ENCODE measurements at regions not wholly inside any gene's neighbourhood (a gene's known extent, or its start where the extent isn't known, plus 50 kb on each side); places are given as distances from the start of the nearest gene placed in this dataset.
A peak's percentile ranks its signal among the peaks of the same experiment; 100 is the strongest.

DNA sequence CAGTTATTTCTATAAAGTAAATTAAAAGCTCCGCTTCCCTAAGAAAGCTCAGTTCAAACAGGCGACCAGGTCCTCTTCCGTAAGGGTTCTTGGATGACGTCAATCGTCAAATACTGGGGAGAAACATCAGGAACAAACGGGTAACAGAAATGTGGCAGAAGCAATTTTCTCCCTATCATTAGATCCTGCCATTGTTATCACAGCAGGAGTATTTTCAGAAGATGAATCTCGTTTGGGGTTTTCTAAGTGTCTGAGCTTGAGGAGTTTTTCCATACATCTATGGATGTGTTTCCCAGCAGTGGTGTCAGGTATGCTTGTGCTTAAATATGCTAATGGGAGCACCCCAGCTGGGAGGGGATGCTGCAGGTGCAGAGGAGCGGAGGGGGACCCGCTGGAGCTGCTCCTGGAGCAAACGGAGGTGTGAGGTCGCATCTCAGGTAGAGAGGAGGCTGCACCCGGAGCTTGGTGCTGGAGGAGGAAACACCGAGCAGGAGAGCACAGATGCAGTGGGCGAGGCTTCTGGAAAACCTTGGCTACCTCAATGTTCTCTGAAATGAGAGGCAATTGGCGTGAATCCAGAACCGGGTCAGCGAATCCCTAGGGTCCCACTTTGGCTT lies 795.5 kb downstream of the AACS start:
- Mint-ChIP-seq H3K36me3 (ENCODE audit: insufficient read depth in 1 of 3, low read depth in 3 of 3) (peaks cover 4 to 18% (median 9%) of the 10 kb centered on the region in 3 experiments; a peak in 6 of 7 replicates), H3K4me3 (peak overlapping the region in 1 of 2 experiments; percentile 29; a peak in 1 of 5 replicates), H3K27ac (no peak overlapping the region), H3K9me3 (peaks cover 21 to 27% of the 10 kb centered on the region in 2 experiments), H3K4me1 (peaks cover 14% of the 10 kb centered on the region in 2 experiments), H3K27me3 (ENCODE audit: low read depth) (peaks cover 3% of the 10 kb centered on the region)
- TF ChIP-seq, protein P1, sequence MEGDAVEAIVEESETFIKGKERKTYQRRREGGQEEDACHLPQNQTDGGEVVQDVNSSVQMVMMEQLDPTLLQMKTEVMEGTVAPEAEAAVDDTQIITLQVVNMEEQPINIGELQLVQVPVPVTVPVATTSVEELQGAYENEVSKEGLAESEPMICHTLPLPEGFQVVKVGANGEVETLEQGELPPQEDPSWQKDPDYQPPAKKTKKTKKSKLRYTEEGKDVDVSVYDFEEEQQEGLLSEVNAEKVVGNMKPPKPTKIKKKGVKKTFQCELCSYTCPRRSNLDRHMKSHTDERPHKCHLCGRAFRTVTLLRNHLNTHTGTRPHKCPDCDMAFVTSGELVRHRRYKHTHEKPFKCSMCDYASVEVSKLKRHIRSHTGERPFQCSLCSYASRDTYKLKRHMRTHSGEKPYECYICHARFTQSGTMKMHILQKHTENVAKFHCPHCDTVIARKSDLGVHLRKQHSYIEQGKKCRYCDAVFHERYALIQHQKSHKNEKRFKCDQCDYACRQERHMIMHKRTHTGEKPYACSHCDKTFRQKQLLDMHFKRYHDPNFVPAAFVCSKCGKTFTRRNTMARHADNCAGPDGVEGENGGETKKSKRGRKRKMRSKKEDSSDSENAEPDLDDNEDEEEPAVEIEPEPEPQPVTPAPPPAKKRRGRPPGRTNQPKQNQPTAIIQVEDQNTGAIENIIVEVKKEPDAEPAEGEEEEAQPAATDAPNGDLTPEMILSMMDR (conservative IDR thresholded peaks at IDR 0.05), result no peak
- no peak for DNase-seq
- Histone ChIP-seq H3K4me2 (ENCODE audit: insufficient read depth, insufficient read length, low read length) (no peak overlapping the region), H2BK15ac (ENCODE audit: low read depth, low read length) (no peak overlapping the region), H3K9ac (ENCODE audit: extremely low read depth, insufficient read length, low read length) (no peak overlapping the region), H3K9me3 (ENCODE audit: control insufficient read depth, low read depth, low read length) (no peaks in the 10 kb centered on the region), H3K4ac (ENCODE audit: low read depth, low read length) (no peak overlapping the region), H3K27ac (ENCODE audit: insufficient read length, low read depth, low read length) (no peak overlapping the region), H4K91ac (ENCODE audit: insufficient read length, low read depth, low read length) (no peak overlapping the region), H4K8ac (replicated peaks; ENCODE audit: insufficient read length, low read depth, low read length) (no peak overlapping the region), H3K56ac (ENCODE audit: insufficient read length, low read depth, low read length) (no peak overlapping the region), H4K20me1 (ENCODE audit: control insufficient read depth, insufficient read depth, insufficient read length) (no peaks in the 10 kb centered on the region), H2BK12ac (ENCODE audit: insufficient read length, low read depth, low read length) (no peak overlapping the region), H2BK120ac (ENCODE audit: low read depth, low read length, poor library complexity, severe bottlenecking) (no peak overlapping the region), H3K23ac (ENCODE audit: insufficient read length, low read depth, low read length) (no peak overlapping the region), H3K23me2 (ENCODE audit: insufficient read length, low read depth, low read length, poor library complexity, severe bottlenecking) (no peaks in the 10 kb centered on the region), H2BK5ac (ENCODE audit: insufficient read length, low read length) (no peak overlapping the region), H3K18ac (ENCODE audit: insufficient read length, low read depth, low read length) (no peak overlapping the region), H2AK5ac (ENCODE audit: insufficient read length, low read length) (no peak overlapping the region), H3K14ac (ENCODE audit: insufficient read depth, low read length) (no peak overlapping the region), H3K4me1 (ENCODE audit: insufficient read depth, low read length) (no peaks in the 10 kb centered on the region), H3K79me1 (ENCODE audit: insufficient read depth, low read depth, low read length, poor library complexity, severe bottlenecking) (no peaks in the 10 kb centered on the region), H4K5ac (ENCODE audit: insufficient read length, low read depth, low read length) (no peak overlapping the region), H3K27me3 (ENCODE audit: insufficient read depth, low read length) (no peaks in the 10 kb centered on the region), H2AFZ (ENCODE audit: low read length) (no peak overlapping the region), H3T11ph (ENCODE audit: low read length) (no peak overlapping the region), H2BK20ac (ENCODE audit: low read depth, low read length, poor library complexity, severe bottlenecking) (no peak overlapping the region), H3K79me2 (ENCODE audit: insufficient read depth, low read length) (no peaks in the 10 kb centered on the region)
- WGBS (ENCODE audit: extremely low coverage, insufficient read length, low lambda C conversion rate), result no CpG with 5 or more reads among the region's 17 CpGs

Data from H9 (cell line).